GM12892 (cell line): ENCODE measurements at regions not wholly inside any gene's neighbourhood (a gene's known extent, or its start where the extent isn't known, plus 50 kb on each side); places are given as distances from the start of the nearest gene placed in this dataset.

Source experiments
- POLR2A ChIP-seq: IDR thresholded peaks from 2 replicates; pipeline ENCODE4 v1.6.1; 2011; ENCODE audit warnings: low read depth, low read length, control low read depth
- POLR2AphosphoS5 ChIP-seq: IDR thresholded peaks from 2 replicates; pipeline ENCODE4 v1.6.1; 2011; ENCODE audit warnings: low read depth, low read length, control low read depth

GRCh38 chr10:71132321-71132810, 80.0 kb upstream of the UNC5B start:
- TF ChIP-seq POLR2AphosphoS5 (no peak), POLR2A (no peak)
